WTC11 (cell line): ENCODE measurements at regions not wholly inside any gene's neighbourhood (a gene's known extent, or its start where the extent isn't known, plus 50 kb on each side); places are given as distances from the start of the nearest gene placed in this dataset.

ENCODE experiments used
- ATAC-seq: fragments of 200-7000 bp; cut with Tn5 transposase; 2 replicates; pipeline ENCODE4 v1.10.0; 2021; ENCODE audit warnings: mild to moderate bottlenecking, moderate library complexity
- CTCF ChIA-PET: fragments of 300-600 bp; sonication (Branson Sonifier 250); formaldehyde crosslinking; loops from one replicate; lab custom pipeline; 2021; ENCODE audit warnings: antibody characterized with exemption; lab: Charles Lee
- POLR2A ChIA-PET: fragments of 350-600 bp; sonication (Branson Sonifier 250); formaldehyde crosslinking; loops from one replicate; lab custom pipeline; 2021; ENCODE audit warnings: antibody characterized with exemption; lab: Charles Lee
- DNase-seq: peaks from one replicate; pipeline ENCODE4 v3.0.0; 2021; ENCODE audit warnings: low spot score
- H3K27ac Mint-ChIP-seq: 2 replicates; pipeline ENCODE4 v1.8.0; 2021; ENCODE audit warnings: mixed read lengths
- H3K27me3 Mint-ChIP-seq: 2 replicates; pipeline ENCODE4 v1.8.0; 2021; ENCODE audit warnings: low read depth, mild to moderate bottlenecking, moderate library complexity, mixed read lengths
- H3K36me3 Mint-ChIP-seq: 2 replicates; pipeline ENCODE4 v1.8.0; 2021; ENCODE audit warnings: mixed read lengths
- H3K4me1 Mint-ChIP-seq: 2 replicates; pipeline ENCODE4 v1.8.0; 2022; ENCODE audit warnings: mixed read lengths
- H3K4me3 Mint-ChIP-seq: 2 replicates; pipeline ENCODE4 v1.8.0; 2021; ENCODE audit warnings: mild to moderate bottlenecking, moderate library complexity, mixed read lengths
- H3K9me3 Mint-ChIP-seq: 2 replicates; pipeline ENCODE4 v1.8.0; 2021; ENCODE audit warnings: mixed read lengths
- CREM ChIP-seq: sonication (generic); formaldehyde crosslinking; IDR thresholded peaks from 2 replicates; pipeline ENCODE4 v1.8.1; 2022; ENCODE audit warnings: mild to moderate bottlenecking, missing genetic modification reagents, moderate library complexity
- EMX1 ChIP-seq: fragments of 250-450 bp; sonication (Bioruptor Pico); IDR thresholded peaks from 2 replicates; pipeline ENCODE4 v1.8.0; 2021; ENCODE audit warnings: mild to moderate bottlenecking
- ETV6 ChIP-seq: sonication (generic); formaldehyde crosslinking; IDR thresholded peaks from 2 replicates; pipeline ENCODE4 v1.8.1; 2022; ENCODE audit warnings: mild to moderate bottlenecking, missing genetic modification reagents
- FOXK1 ChIP-seq: sonication (generic); formaldehyde crosslinking; IDR thresholded peaks from 2 replicates; pipeline ENCODE4 v1.8.0; 2022; ENCODE audit warnings: mild to moderate bottlenecking, moderate library complexity, missing genetic modification reagents
- GTF2I ChIP-seq: fragments of 250-450 bp; sonication (Bioruptor Pico); conservative IDR thresholded peaks from 2 replicates; pipeline ENCODE4 v1.4.0; 2021; ENCODE audit warnings: mild to moderate bottlenecking
- JAZF1 ChIP-seq: fragments of 250-450 bp; sonication (Bioruptor Pico); IDR thresholded peaks from 2 replicates; pipeline ENCODE4 v1.9.0; 2021; ENCODE audit warnings: moderate library complexity, mild to moderate bottlenecking, inconsistent platforms
- NFATC4 ChIP-seq: fragments of 250-450 bp; sonication (Bioruptor Pico); IDR thresholded peaks from 2 replicates; pipeline ENCODE4 v1.9.0; 2021; ENCODE audit warnings: mild to moderate bottlenecking
- NR1H2 ChIP-seq: sonication (generic); formaldehyde crosslinking; IDR thresholded peaks from 2 replicates; pipeline ENCODE4 v1.9.0; 2021; ENCODE audit warnings: mild to moderate bottlenecking, moderate library complexity, missing genetic modification reagents
- NR2C2 ChIP-seq: sonication (generic); formaldehyde crosslinking; IDR thresholded peaks from 2 replicates; pipeline ENCODE4 v1.8.0; 2022; ENCODE audit warnings: mild to moderate bottlenecking, missing genetic modification reagents
- RORB ChIP-seq: fragments of 250-450 bp; sonication (Bioruptor Pico); IDR thresholded peaks from 2 replicates; pipeline ENCODE4 v1.9.0; 2021; ENCODE audit warnings: mild to moderate bottlenecking
- SOX15 ChIP-seq: fragments of 250-450 bp; sonication (Bioruptor Pico); IDR thresholded peaks from 2 replicates; pipeline ENCODE4 v1.9.0; 2021; ENCODE audit warnings: mild to moderate bottlenecking
- TCF7 ChIP-seq: sonication (generic); formaldehyde crosslinking; IDR thresholded peaks from 2 replicates; pipeline ENCODE4 v1.8.0; 2022; ENCODE audit warnings: mild to moderate bottlenecking, low read depth, missing genetic modification reagents, moderate library complexity
- ZBTB21 ChIP-seq: sonication (generic); formaldehyde crosslinking; IDR thresholded peaks from 2 replicates; pipeline ENCODE4 v1.8.1; 2023; ENCODE audit warnings: mild to moderate bottlenecking, missing genetic modification reagents, borderline replicate concordance
- ZNF138 ChIP-seq: sonication (generic); formaldehyde crosslinking; conservative IDR thresholded peaks from 2 replicates; pipeline ENCODE4 v1.8.1; 2022; ENCODE audit warnings: mild to moderate bottlenecking, moderate library complexity, missing genetic modification reagents
- ZNF423 ChIP-seq: fragments of 250-450 bp; sonication (Bioruptor Pico); IDR thresholded peaks from 2 replicates; pipeline ENCODE4 v2.1.2; 2022; ENCODE audit warnings: mild to moderate bottlenecking, moderate library complexity
- ZNF671 ChIP-seq: fragments of 250-450 bp; sonication (Bioruptor Pico); IDR thresholded peaks from 2 replicates; pipeline ENCODE4 v1.8.0; 2021; ENCODE audit warnings: mild to moderate bottlenecking
- TF ChIP-seq, protein P1 (sequence below): sonication (generic); formaldehyde crosslinking; IDR thresholded peaks from 2 replicates; pipeline ENCODE4 v1.8.0; 2022; ENCODE audit warnings: mild to moderate bottlenecking, missing genetic modification reagents
- TF ChIP-seq, protein P2 (sequence below): fragments of 250-450 bp; sonication (Bioruptor Pico); conservative IDR thresholded peaks from 2 replicates; pipeline ENCODE4 v1.9.0; 2021; ENCODE audit warnings: mild to moderate bottlenecking
- TF ChIP-seq, protein P3 (sequence below): sonication (generic); formaldehyde crosslinking; IDR thresholded peaks from 2 replicates; pipeline ENCODE4 v1.8.1; 2022; ENCODE audit warnings: missing genetic modification reagents, borderline replicate concordance
- TF ChIP-seq, protein P4 (sequence below): sonication (generic); formaldehyde crosslinking; IDR thresholded peaks from 2 replicates; pipeline ENCODE4 v1.8.0; 2023; ENCODE audit warnings: missing genetic modification reagents, mild to moderate bottlenecking, borderline replicate concordance
- TF ChIP-seq, protein P5 (sequence below): fragments of 200-600 bp; IDR thresholded peaks from 2 replicates; pipeline ENCODE4 v1.8.0; 2022; ENCODE audit warnings: antibody characterized with exemption
- TF ChIP-seq, protein P6 (sequence below): sonication (generic); formaldehyde crosslinking; IDR thresholded peaks from 2 replicates; pipeline ENCODE4 v1.8.0; 2023; ENCODE audit warnings: mild to moderate bottlenecking, missing genetic modification reagents
- TF ChIP-seq, protein P7 (sequence below): sonication (generic); formaldehyde crosslinking; IDR thresholded peaks from 2 replicates; pipeline ENCODE4 v1.8.1; 2022; ENCODE audit warnings: mild to moderate bottlenecking, moderate library complexity, missing genetic modification reagents

DNA sequence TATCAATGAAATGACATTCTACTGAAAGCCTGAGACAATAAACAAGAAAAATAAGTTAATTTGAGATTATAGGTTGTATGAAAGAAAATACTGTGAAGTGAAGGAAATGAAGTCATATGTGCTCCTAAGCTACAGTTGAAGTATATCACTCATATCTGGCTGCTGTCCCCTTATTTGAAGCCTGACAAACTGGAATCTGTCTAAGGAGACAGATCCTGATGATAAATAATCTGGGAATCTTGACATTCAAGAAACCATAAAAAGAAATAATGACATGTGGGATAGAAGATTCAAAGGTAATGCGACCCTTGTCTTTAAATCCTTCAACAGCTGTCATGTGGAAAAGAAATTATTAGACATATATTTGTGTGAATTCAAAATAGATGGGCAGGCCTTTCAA is 424.5 kb upstream of the LMCD1 start (continued):
- TF ChIP-seq EMX1 (CRISPR knock-in tag) (no peak), ETV6 (CRISPR knock-in tag) (no peak)
- TF ChIP-seq, protein P1, sequence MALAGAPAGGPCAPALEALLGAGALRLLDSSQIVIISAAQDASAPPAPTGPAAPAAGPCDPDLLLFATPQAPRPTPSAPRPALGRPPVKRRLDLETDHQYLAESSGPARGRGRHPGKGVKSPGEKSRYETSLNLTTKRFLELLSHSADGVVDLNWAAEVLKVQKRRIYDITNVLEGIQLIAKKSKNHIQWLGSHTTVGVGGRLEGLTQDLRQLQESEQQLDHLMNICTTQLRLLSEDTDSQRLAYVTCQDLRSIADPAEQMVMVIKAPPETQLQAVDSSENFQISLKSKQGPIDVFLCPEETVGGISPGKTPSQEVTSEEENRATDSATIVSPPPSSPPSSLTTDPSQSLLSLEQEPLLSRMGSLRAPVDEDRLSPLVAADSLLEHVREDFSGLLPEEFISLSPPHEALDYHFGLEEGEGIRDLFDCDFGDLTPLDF (CRISPR knock-in tag), result no peak
- TF ChIP-seq, protein P2, sequence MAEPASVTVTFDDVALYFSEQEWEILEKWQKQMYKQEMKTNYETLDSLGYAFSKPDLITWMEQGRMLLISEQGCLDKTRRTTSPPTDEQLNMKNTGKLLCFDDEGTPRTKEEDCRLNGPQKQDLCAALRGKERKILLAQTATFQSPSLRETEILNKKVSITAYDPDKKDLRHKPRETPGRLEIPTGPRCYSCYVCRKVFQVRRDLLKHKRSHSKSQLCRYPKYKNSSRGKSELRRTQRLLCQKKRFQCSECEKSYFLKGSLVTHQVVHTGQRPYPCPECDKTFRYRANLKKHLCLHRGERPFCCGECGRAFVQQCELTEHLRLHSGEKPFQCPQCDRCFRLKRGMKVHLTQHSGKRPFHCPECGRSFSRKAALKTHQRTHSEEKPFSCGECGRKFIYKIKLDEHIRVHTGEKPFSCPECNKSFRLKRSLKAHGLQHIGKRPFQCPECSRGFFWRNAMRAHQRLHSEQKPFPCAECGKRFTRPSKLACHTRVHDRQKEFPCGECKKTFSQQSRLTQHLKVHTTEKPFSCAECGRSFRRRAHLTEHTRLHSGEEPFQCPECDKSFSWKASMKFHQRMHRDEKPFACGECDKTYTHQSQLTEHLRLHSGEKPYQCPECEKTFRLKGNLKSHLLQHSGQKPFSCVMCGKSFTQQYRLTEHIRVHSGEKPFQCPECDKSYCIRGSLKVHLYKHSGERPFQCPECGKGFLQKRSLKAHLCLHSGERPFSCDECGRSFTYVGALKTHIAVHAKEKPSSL (CRISPR knock-in tag), result no peak

DNA sequence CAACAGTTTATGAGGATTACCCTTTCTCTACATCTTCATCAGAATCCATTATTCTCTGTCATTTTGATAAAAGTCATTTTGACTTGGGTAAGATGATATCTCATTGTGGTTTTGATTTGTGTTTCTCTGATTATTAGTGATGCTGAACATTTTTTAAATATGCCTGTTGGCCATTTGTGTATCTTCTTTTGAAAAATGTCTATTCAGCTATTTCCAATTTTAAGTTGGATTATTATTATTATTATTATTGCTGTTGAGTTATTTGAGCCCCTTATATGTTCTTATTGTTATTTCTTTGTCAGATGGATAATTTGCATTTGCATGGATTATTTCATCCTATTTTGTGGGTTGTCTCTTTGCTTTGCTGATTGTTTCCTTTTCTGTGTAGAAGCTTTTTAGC is 421.2 kb upstream of the LMCD1 start:
- H3K27ac Mint-ChIP-seq, result no peak overlapping the region
- H3K27me3 Mint-ChIP-seq, result no peaks in the 10 kb centered on the region
- H3K4me3 Mint-ChIP-seq, result no peak overlapping the region
- POLR2A ChIA-PET, result no interaction called here
- H3K36me3 Mint-ChIP-seq, result no peaks in the 10 kb centered on the region
- CTCF ChIA-PET, result interaction anchor here (1.0 kb wide), 1 partner anchor 16 kb away, joined by 3 read pairs; no protein-coding TSS in a partner anchor
- no peaks in the 10 kb centered on the region for H3K4me1 Mint-ChIP-seq
- TF ChIP-seq EMX1 (CRISPR knock-in tag), result no peak
- TF ChIP-seq SOX15 (CRISPR knock-in tag), result no peak
- no peak for TF ChIP-seq JAZF1 (CRISPR knock-in tag)
- TF ChIP-seq, protein P3, sequence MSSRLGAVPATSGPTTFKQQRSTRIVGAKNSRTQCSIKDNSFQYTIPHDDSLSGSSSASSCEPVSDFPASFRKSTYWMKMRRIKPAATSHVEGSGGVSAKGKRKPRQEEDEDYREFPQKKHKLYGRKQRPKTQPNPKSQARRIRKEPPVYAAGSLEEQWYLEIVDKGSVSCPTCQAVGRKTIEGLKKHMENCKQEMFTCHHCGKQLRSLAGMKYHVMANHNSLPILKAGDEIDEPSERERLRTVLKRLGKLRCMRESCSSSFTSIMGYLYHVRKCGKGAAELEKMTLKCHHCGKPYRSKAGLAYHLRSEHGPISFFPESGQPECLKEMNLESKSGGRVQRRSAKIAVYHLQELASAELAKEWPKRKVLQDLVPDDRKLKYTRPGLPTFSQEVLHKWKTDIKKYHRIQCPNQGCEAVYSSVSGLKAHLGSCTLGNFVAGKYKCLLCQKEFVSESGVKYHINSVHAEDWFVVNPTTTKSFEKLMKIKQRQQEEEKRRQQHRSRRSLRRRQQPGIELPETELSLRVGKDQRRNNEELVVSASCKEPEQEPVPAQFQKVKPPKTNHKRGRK (CRISPR knock-in tag), result no peak
- TF ChIP-seq NR2C2 (CRISPR knock-in tag), result no peak
- TF ChIP-seq FOXK1 (CRISPR knock-in tag), result no peak
- TF ChIP-seq RORB, result no peak
- TF ChIP-seq ZNF138, result no peak
- TF ChIP-seq NR1H2, result no peak
- TF ChIP-seq, protein P4, sequence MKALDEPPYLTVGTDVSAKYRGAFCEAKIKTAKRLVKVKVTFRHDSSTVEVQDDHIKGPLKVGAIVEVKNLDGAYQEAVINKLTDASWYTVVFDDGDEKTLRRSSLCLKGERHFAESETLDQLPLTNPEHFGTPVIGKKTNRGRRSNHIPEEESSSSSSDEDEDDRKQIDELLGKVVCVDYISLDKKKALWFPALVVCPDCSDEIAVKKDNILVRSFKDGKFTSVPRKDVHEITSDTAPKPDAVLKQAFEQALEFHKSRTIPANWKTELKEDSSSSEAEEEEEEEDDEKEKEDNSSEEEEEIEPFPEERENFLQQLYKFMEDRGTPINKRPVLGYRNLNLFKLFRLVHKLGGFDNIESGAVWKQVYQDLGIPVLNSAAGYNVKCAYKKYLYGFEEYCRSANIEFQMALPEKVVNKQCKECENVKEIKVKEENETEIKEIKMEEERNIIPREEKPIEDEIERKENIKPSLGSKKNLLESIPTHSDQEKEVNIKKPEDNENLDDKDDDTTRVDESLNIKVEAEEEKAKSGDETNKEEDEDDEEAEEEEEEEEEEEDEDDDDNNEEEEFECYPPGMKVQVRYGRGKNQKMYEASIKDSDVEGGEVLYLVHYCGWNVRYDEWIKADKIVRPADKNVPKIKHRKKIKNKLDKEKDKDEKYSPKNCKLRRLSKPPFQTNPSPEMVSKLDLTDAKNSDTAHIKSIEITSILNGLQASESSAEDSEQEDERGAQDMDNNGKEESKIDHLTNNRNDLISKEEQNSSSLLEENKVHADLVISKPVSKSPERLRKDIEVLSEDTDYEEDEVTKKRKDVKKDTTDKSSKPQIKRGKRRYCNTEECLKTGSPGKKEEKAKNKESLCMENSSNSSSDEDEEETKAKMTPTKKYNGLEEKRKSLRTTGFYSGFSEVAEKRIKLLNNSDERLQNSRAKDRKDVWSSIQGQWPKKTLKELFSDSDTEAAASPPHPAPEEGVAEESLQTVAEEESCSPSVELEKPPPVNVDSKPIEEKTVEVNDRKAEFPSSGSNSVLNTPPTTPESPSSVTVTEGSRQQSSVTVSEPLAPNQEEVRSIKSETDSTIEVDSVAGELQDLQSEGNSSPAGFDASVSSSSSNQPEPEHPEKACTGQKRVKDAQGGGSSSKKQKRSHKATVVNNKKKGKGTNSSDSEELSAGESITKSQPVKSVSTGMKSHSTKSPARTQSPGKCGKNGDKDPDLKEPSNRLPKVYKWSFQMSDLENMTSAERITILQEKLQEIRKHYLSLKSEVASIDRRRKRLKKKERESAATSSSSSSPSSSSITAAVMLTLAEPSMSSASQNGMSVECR (CRISPR knock-in tag), result no peak
- TF ChIP-seq GTF2I (CRISPR knock-in tag), result no peak
- no peak for TF ChIP-seq NFATC4 (CRISPR knock-in tag)
- no peak for TF ChIP-seq ZNF671 (CRISPR knock-in tag)
- TF ChIP-seq, protein P5, sequence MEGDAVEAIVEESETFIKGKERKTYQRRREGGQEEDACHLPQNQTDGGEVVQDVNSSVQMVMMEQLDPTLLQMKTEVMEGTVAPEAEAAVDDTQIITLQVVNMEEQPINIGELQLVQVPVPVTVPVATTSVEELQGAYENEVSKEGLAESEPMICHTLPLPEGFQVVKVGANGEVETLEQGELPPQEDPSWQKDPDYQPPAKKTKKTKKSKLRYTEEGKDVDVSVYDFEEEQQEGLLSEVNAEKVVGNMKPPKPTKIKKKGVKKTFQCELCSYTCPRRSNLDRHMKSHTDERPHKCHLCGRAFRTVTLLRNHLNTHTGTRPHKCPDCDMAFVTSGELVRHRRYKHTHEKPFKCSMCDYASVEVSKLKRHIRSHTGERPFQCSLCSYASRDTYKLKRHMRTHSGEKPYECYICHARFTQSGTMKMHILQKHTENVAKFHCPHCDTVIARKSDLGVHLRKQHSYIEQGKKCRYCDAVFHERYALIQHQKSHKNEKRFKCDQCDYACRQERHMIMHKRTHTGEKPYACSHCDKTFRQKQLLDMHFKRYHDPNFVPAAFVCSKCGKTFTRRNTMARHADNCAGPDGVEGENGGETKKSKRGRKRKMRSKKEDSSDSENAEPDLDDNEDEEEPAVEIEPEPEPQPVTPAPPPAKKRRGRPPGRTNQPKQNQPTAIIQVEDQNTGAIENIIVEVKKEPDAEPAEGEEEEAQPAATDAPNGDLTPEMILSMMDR, result no peak
- TF ChIP-seq, protein P6, sequence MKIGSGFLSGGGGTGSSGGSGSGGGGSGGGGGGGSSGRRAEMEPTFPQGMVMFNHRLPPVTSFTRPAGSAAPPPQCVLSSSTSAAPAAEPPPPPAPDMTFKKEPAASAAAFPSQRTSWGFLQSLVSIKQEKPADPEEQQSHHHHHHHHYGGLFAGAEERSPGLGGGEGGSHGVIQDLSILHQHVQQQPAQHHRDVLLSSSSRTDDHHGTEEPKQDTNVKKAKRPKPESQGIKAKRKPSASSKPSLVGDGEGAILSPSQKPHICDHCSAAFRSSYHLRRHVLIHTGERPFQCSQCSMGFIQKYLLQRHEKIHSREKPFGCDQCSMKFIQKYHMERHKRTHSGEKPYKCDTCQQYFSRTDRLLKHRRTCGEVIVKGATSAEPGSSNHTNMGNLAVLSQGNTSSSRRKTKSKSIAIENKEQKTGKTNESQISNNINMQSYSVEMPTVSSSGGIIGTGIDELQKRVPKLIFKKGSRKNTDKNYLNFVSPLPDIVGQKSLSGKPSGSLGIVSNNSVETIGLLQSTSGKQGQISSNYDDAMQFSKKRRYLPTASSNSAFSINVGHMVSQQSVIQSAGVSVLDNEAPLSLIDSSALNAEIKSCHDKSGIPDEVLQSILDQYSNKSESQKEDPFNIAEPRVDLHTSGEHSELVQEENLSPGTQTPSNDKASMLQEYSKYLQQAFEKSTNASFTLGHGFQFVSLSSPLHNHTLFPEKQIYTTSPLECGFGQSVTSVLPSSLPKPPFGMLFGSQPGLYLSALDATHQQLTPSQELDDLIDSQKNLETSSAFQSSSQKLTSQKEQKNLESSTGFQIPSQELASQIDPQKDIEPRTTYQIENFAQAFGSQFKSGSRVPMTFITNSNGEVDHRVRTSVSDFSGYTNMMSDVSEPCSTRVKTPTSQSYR (CRISPR knock-in tag), result no peak
- TF ChIP-seq, protein P7, sequence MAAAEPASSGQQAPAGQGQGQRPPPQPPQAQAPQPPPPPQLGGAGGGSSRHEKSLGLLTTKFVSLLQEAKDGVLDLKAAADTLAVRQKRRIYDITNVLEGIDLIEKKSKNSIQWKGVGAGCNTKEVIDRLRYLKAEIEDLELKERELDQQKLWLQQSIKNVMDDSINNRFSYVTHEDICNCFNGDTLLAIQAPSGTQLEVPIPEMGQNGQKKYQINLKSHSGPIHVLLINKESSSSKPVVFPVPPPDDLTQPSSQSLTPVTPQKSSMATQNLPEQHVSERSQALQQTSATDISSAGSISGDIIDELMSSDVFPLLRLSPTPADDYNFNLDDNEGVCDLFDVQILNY, result no peak
- TF ChIP-seq CREM (CRISPR knock-in tag), result no peak
- no peak for TF ChIP-seq TCF7 (CRISPR knock-in tag)
- no peak for TF ChIP-seq ZBTB21 (CRISPR knock-in tag)
- TF ChIP-seq ZNF423 (CRISPR knock-in tag), result no peak
- H3K9me3 Mint-ChIP-seq, result no peaks in the 10 kb centered on the region
- ATAC-seq, result no peak
- DNase-seq, result no peak
